Vagina (tissue), 2 donors: ENCODE measurements at regions not wholly inside any gene's neighbourhood (a gene's known extent, or its start where the extent isn't known, plus 50 kb on each side); places are given as distances from the start of the nearest gene placed in this dataset.
A peak's percentile ranks its signal among the peaks of the same experiment; 100 is the strongest.

ENCODE experiments used
- DNase-seq, 2 donors: peaks; one replicate each; pipeline ENCODE4 v3.0.0-alpha.2; 2017; ENCODE audit errors: extremely low spot score in 2 of 2
- H3K27ac ChIP-seq: fragments of 200-600 bp; sonication (generic); one replicate; pipeline ENCODE4 v1.5.1; 2019
- H3K27me3 ChIP-seq: fragments of 200-600 bp; sonication (generic); one replicate; pipeline ENCODE4 v1.5.1; 2019
- H3K36me3 ChIP-seq, 2 donors: fragments of 200-600 bp; sonication (generic); one replicate each; pipeline ENCODE4 v1.5.1; 2017 to 2019
- H3K4me1 ChIP-seq: fragments of 200-600 bp; sonication (generic); one replicate; pipeline ENCODE4 v1.5.1; 2019
- H3K4me3 ChIP-seq, 2 donors: fragments of 200-600 bp; sonication (generic); 1 replicate in 1 of 2; 2 replicates in 1 of 2; pipeline ENCODE4 v1.5.1; 2016 to 2019
- H3K9me3 ChIP-seq: fragments of 200-600 bp; sonication (generic); one replicate; pipeline ENCODE4 v1.5.1; 2019
- CTCF ChIP-seq, 3 experiments: fragments of 450-650 bp in 2 of 3; fragments of 200-600 bp in 1 of 3; sonication (generic) in 1 of 3; IDR thresholded peaks; one replicate each; pipeline ENCODE4 v1.5.1; 2017 to 2019; ENCODE audit warnings: antibody characterized with exemption in 3 of 3, mild to moderate bottlenecking in 2 of 3, moderate library complexity in 2 of 3
- POLR2A ChIP-seq, 2 donors: fragments of 450-650 bp; IDR thresholded peaks; one replicate each; pipeline ENCODE4 v1.6.1; 2017; ENCODE audit warnings: antibody characterized with exemption in 2 of 2, mild to moderate bottlenecking in 2 of 2, moderate library complexity in 2 of 2
- POLR2AphosphoS5 ChIP-seq, 2 donors: sonication (generic); formaldehyde crosslinking; IDR thresholded peaks; one replicate each; pipeline ENCODE4 v1.9.0; 2017; ENCODE audit warnings: antibody characterized with exemption in 2 of 2, mild to moderate bottlenecking in 2 of 2, low read depth in 1 of 2; ENCODE audit not compliant: insufficient read depth in 1 of 2
- intact Hi-C: fragments of 100-400 bp; cut with DNase I; formaldehyde crosslinking; loops from one replicate; pipeline ENCODE4 v1.15.1; 2023

GRCh38 chr4:104942990-104943743, 203.5 kb upstream of the TET2 start:
- Histone ChIP-seq H3K36me3 (no peaks in the 10 kb centered on the region), H3K4me1 (no peaks in the 10 kb centered on the region), H3K27ac (no peak overlapping the region), H3K27me3 (no peaks in the 10 kb centered on the region), H3K4me3 (no peak overlapping the region), H3K9me3 (no peaks in the 10 kb centered on the region)
- no peak for DNase-seq
- TF ChIP-seq POLR2A (IDR thresholded peaks at IDR 0.05) (no peak), CTCF (IDR thresholded peaks at IDR 0.05) (no peak), POLR2AphosphoS5 (IDR thresholded peaks at IDR 0.05; ENCODE audit: insufficient read depth in 1 of 2, low read depth in 1 of 2) (no peak)
- intact Hi-C loops: no loop called here

GRCh38 chr4:104944596-104944995, 202.1 kb upstream of the TET2 start:
- H3K36me3 ChIP-seq: no peaks in the 10 kb centered on the region
- no peak for DNase-seq
- H3K27me3 ChIP-seq: no peaks in the 10 kb centered on the region
- no peaks in the 10 kb centered on the region for H3K4me1 ChIP-seq
- no peak for TF ChIP-seq POLR2A (IDR thresholded peaks at IDR 0.05)
- TF ChIP-seq POLR2AphosphoS5 (IDR thresholded peaks at IDR 0.05; ENCODE audit: insufficient read depth in 1 of 2, low read depth in 1 of 2): no peak
- no peak for TF ChIP-seq CTCF (IDR thresholded peaks at IDR 0.05)
- H3K9me3 ChIP-seq: no peaks in the 10 kb centered on the region
- H3K4me3 ChIP-seq: no peak overlapping the region
- intact Hi-C loops: no loop called here
- H3K27ac ChIP-seq: no peak overlapping the region

- H3K36me3 ChIP-seq: no peaks in the 10 kb centered on the region
- H3K9me3 ChIP-seq: no peaks in the 10 kb centered on the region
- H3K27ac ChIP-seq: no peak overlapping the region
- DNase-seq: no peak
- no peak overlapping the region for H3K4me3 ChIP-seq
- H3K4me1 ChIP-seq: peaks cover 6% of the 10 kb centered on the region
- no peaks in the 10 kb centered on the region for H3K27me3 ChIP-seq
- intact Hi-C loops: no loop called here
- TF ChIP-seq POLR2A (IDR thresholded peaks at IDR 0.05): no peak
- TF ChIP-seq CTCF (IDR thresholded peaks at IDR 0.05): no peak
- no peak for TF ChIP-seq POLR2AphosphoS5 (IDR thresholded peaks at IDR 0.05; ENCODE audit: insufficient read depth in 1 of 2, low read depth in 1 of 2)
Measured at GRCh38 chr4:104964410-104965175, 182.1 kb upstream of the TET2 start.

- no peak for TF ChIP-seq POLR2AphosphoS5 (IDR thresholded peaks at IDR 0.05; ENCODE audit: insufficient read depth in 1 of 2, low read depth in 1 of 2)
- Histone ChIP-seq H3K9me3 (no peaks in the 10 kb centered on the region), H3K36me3 (no peaks in the 10 kb centered on the region), H3K4me3 (no peak overlapping the region), H3K27ac (peak overlapping the region; percentile 15), H3K4me1 (peaks cover 6% of the 10 kb centered on the region), H3K27me3 (no peaks in the 10 kb centered on the region)
- DNase-seq: no peak
- intact Hi-C loops: no loop called here
Measured at GRCh38 chr4:104966349-104967033, 180.2 kb upstream of the TET2 start.

- Histone ChIP-seq H3K4me1 (peaks cover 6% of the 10 kb centered on the region), H3K36me3 (no peaks in the 10 kb centered on the region), H3K9me3 (no peaks in the 10 kb centered on the region), H3K27me3 (no peaks in the 10 kb centered on the region), H3K27ac (peak overlapping the region; percentile 15), H3K4me3 (no peak overlapping the region)
- no peak for DNase-seq
- TF ChIP-seq CTCF (IDR thresholded peaks at IDR 0.05) (no peak), POLR2AphosphoS5 (IDR thresholded peaks at IDR 0.05; ENCODE audit: insufficient read depth in 1 of 2, low read depth in 1 of 2) (no peak), POLR2A (IDR thresholded peaks at IDR 0.05) (no peak)
- intact Hi-C loops: no loop called here
Measured at GRCh38 chr4:104967034-104967401, 179.7 kb upstream of the TET2 start.
